ELR (cell line): ENCODE measurements at regions not wholly inside any gene's neighbourhood (a gene's known extent, or its start where the extent isn't known, plus 50 kb on each side); places are given as distances from the start of the nearest gene placed in this dataset.
A peak's percentile ranks its signal among the peaks of the same experiment; 100 is the strongest.

Source experiments
- DNase-seq: peaks from one replicate; pipeline ENCODE4 v3.0.0-alpha.2; 2015; ENCODE audit warnings: low read depth

DNA sequence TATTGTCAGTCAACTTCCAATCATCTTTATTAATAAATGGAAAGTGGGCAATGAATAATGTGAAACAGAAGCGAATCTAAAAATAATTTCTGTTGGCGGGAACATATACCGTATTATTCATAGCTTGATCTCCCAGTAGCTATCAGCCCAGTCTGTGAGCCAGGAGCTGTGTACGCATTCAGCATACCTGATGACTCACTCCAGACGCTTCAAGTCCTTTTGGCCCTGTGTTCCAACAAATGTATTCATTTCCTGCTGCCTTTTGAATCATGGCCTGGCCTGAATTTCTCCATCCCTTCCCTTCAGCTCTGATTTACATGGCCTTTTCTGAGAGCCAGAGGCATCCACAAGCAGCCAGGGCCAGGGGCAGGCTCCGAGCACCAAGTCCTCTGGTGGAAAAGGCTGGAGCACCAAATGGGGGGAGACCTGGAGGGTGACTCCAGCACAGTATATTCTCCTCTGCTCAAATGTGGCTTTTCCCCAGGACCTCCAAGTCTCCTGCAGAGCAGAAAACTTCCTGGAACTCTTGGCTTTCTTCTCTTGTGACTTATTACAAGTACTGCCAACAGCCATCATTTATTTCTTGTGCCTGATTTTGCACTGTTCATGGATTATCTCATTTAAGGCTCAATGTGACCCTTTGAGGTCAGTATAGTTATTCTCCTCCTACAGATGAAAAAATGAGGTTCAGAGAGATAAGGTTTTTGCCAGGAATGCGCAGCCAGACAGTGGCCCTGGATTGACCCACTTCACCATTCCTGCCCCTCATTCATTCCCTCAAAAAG is 108.7 kb downstream of the EN1 start:
- DNase-seq: peak; percentile 95

DNA sequence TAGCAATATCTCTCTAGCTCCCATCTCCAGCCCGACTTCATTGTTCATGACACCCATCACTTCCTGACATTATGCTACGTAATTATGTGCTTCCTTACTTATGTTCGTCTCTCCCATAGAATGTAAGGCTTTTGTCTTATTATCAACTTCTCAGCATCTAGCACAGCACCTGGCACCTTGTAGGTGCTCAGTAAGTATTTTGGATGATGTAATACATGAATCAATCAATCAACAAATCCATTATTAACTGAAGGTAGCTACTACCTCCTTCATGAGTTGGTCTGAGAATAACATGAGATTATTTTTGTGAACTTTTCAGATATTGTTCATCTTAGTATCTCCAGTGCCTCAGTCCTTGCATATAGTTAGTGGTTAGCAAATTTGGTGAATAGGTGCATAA is 109.3 kb downstream of the EN1 start:
- no peak for DNase-seq

DNA sequence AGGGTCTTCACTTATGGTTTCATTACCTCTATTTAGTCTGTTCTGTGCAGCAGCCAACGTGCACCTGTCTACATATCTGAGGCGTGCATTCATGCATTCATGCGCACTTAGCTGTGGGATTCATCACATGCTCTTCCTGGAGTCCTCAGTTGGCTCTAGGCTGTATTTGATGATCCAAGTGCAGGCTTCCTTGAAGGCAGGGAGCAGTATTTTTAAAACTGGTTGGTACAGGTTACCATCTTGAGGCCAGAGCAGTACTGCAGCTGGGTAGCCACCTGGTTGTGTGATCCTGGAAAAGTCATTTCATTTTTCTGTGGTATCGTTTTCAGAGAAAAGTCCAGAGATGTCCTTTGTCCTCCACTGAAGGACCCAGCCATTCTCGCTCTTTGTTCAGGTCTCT is 109.8 kb downstream of the EN1 start:
- DNase-seq: no peak

DNA sequence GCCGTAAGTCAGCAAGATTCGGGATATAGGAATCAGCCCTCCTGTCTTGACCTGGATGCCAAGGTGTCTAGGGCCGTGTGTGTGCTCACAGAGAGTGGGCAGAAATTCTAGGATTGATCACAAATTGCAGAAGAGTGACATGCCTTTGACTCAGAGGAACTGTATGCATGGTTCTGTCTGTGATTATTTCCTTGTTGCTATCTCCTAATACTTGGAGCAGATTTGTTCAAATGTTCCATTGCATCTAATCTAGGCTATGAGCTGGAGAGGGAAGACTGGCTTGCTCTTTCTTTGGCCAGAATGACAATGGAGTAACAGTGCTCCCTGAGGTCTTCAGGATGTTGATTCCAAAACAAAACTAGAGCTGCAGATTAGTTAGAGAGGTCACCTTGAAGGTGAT is 115.0 kb downstream of the EN1 start:
- no peak for DNase-seq

DNA sequence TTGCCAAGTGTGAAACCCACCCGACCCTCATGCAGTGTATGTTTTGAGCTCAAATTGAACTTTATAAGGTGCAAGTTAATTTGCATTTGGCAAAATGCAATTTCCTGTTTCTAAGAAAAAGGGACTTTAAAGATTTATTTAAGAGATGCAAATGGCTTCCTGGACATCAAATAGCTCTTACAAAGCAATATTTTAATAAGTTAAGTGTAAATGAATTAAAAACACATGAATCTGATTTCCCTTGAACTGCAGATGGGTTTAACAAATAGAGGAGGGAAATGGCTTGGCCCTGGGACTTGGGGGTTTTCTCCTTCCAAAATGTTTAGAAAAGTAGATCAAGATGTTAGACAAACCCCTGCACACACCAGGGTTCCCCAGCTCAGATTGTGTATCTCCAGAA is 116.0 kb downstream of the EN1 start:
- DNase-seq: no peak

DNA sequence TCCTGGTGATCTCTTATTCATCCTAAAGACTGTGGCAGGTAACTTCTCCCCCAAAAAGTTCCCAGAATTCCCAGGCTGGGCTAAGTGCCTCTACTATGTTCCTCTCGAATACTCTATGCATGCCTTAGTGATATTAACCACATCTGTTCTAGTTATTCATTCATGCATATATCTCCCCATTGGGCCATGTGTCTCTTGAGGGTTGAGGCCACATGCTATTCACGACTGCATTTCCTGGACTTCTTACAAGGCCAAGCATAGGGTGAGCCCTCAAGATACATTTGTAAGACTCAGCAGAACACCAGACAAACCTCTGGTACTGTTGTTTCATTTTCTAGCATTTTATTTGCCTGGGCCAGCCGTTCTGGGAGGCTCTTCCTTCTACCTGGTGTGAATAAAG is 117.0 kb downstream of the EN1 start:
- DNase-seq: no peak

DNA sequence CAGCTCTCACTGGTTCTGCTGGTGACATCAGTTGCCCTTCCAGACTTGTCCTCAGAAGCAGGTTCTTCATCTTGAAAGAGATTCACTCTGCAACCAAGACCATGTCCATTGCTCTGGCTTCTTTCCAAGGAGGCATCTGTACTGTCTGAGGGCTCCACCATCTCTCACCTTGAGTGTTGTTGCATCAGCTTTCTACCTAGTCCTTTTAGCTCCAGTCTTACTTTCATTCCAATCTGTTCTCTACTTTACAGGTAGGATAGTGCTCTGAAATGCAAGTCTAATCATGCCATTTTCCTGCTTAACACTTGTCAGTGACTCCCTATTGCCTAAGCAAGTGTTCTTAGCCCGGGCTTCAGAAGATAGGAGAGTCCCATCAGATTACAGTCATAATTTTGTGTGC is 117.7 kb downstream of the EN1 start:
- DNase-seq: no peak

DNA sequence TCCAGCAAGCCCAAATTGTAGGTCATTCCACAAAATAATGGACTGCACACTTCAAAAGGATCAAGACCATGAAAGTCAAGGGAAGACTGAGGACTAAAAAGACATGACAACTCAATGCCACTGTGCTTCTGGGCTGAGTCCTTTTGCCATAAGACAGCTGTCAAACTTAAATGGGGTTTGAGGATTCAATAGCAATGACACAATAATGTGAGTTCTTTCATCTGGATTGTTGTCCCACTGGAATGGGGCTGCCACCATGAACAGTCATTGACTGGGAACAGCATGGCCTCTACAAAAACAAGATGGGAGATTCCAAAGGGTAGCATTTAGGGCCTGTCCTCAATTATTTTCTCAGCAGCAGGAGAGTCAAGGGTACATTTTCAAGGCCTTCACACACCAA is 118.5 kb downstream of the EN1 start:
- no peak for DNase-seq

DNA sequence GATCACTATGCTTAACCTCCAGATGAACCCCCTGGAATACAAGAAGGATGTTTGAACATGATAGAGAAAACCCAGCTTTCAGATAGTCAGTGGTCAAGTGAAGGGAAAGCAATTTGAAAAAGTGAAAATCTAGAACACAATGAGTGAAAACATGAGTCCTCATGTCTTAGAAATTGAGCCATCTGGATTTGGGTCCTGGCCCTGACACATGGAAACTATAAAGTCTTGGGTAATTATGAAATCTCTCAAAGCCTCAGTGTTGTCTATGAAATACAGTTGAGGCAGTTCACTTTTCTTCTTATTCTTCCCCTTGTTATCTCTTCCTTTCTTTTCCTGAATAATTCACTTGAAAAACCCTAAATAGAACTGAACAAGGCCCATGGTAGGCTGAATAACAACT is 120.6 kb downstream of the EN1 start:
- no peak for DNase-seq

DNA sequence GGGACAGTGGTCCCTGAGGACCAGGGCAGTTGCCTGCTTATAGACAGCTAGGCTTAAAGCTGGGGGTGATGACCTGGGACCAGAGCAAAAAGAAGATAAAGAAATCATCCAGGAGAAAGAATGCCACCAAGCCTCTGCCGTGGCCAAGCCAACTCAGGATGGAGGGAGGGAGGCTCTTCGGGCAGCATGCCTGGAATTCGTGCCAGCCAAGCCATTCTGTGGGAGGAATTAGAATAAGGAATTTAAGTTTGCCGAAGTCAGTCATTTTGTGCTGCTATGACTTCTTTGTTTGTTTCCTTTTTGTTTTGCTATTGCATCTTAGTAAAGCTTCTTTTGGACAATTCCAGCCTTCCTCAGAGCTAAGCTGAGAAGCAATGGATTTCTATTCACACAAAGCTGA is 124.1 kb downstream of the EN1 start:
- no peak for DNase-seq

DNA sequence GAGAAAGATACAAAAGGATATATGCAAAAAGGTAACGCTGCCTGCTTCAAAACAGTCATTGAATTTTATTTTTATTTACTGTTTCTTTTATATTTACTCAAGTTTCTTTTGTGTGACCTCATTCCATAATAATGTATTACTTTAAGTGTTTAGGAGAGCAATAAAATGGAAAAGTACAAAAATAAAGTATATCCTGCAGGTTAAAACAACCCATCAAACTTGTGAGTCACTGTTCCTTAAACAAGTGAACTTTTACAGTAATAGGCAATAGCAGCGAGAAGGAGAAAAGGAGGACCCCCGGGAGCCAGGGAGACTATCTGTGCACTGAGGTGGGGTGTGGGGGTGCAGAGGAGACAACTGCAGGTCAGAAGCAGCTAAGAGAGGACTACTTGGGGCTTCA is 124.5 kb downstream of the EN1 start:
- no peak for DNase-seq

DNA sequence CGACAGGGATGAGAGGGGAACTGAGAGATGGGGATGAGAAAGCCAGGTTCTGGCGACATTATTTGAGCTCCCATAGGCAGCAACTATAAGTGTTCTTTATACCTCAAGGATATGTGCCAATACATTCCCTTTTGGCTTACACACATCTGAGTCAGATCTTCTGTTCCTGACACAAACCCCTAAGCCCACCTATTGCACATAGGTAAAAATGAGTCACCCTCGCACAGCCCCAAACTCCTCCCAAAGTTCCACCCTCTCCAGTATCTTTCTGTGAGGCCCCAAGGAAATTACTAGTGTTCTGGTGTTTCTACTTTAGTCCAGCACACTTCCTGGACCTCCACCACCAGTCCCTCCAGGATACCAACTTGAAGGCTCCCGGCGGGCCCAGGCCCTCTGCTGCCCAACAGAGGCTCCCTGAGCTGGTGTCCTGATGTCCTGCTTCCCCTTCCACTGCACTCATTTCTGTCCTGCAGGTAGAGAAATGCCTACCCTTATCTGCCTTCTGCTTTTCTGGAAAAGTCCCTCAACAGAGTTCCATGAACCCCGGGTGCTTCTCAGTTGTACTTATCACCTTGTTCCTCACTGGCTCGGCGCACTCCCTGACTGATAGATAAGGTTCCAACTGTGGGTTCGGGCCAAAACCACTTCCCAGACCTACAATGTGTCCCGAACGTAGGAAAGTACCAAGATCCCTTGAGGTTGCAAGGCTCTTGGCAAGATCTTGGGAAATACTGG is 125.5 kb downstream of the EN1 start:
- no peak for DNase-seq

DNA sequence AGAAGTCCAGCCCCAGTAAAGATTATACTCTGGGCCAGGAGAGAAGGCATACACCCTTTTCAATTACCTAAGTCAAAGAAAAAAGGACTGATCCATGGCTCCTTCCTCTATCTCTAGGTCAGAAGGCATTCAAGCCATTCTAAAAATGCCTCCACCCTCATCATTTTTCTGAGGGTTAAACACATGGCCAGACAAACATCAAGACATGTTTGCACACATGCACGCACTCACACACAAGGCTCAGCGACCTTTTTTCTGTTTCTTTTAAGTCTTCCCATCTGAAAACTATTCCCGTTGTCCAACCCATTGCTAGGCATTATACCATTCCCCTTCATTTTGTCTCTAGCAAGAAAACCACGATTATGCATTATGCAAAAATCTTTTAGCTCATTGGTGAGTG is 126.6 kb downstream of the EN1 start:
- no peak for DNase-seq

DNA sequence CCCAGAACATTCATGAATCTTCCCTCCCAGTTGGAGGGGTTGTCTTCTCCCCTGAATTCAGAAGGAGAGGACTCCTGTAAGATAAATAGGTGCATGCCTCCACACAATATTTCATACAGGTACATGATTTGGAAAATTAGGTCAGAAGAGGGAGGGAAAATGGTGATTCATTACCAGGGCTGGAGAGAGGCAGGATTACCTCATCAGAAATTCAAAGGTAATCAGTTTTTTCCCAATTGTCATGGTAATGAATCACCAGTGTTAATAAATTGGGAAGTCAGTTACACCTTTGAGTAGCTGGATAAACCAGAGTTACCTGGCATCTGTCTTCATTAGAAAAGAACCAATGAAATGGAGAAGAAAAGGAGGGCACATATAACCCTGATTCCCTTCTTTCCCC is 128.5 kb downstream of the EN1 start:
- no peak for DNase-seq

DNA sequence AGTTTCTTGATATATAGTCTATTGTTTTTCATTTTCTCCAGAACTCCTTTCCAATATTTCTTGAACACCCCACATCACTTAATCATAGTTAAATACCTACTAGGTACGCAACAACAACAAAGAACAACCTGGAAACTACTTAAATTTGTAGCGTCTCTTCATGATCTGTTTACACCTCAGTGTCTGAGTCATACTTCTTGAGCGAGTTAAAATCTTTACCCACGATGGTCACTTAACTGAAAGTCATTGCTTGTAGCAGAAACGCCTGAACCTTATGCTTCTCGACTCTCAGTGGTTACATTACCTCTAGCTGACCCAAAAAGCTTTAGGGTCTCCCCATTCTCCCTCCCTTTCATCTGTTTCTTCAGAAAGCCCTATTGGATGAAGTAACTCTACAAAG is 131.3 kb downstream of the EN1 start:
- DNase-seq: no peak

DNA sequence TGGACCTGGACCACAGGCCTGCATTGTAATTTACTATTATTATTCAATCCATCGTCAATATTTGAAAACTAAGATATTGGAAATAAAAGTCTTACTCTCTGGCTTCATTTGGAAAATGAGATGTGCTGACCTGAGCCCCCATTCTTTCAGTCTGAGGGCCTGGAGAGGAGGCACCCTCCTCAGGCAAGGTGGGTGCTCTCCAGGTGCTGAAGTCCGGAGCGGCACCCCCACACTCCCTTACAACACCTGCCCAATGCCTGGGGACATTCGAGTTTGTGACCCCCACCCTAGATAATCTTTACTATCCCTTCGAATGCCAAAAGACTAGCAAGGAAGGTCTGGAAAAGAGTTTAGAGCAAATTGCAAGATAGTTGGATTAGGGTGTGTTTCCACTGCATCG is 133.3 kb downstream of the EN1 start:
- DNase-seq: no peak

DNA sequence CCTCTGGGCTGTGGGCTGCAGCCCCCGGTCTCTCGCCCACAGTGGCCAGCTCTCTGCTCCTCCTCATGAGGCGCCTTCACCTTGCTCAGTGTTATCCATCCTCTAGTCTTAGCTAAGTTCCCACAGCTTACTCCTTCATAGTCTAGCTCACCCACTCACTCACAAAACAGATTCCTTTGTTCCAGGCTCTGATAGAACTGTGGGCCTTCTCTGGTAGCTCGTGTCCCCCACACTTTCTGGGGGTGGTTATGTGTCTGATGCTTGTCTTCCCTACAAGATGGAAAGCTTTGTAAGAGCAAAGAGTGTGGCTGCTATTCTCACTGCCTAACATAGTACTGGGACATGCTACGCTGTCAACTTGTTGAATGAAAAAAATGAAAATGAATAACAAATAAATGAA is 135.8 kb downstream of the EN1 start:
- no peak for DNase-seq

DNA sequence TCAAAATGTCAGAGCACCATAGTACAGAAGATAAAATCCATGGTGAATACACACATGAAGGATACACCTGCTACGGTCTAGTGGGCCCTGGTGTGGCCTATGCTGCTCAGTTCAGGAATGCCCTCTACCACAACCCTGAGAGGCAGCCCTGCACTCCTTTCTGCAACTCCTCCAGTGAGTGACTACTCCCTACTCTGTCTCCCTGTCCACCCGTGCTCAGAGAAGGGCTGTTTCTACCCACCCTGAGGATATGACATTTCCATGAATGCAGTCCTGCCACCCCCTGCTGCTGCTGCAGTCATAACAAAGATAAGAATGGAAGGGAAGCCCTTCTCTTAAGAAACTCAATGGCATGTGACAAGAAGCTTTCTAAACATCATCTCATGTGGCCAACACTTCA is 137.0 kb downstream of the EN1 start:
- DNase-seq: no peak

DNA sequence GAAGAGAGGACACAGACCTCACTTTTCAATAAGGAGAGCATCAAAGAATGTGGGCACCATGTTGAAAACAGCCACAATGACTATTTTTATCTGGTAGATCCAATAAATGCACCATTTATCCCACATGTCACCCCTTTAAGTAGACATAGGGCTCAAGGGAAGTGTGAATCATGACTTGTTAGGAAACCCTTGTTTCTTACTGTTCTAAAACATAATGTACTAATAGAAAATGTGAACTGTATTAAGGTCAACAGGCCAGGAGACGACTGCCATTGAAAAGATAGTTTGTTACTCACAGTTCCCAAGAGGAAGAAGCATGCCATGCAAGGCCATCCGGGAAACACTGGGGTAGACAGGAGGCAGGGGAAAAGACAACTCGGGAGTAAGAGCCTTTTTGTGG is 137.7 kb downstream of the EN1 start:
- DNase-seq: no peak

DNA sequence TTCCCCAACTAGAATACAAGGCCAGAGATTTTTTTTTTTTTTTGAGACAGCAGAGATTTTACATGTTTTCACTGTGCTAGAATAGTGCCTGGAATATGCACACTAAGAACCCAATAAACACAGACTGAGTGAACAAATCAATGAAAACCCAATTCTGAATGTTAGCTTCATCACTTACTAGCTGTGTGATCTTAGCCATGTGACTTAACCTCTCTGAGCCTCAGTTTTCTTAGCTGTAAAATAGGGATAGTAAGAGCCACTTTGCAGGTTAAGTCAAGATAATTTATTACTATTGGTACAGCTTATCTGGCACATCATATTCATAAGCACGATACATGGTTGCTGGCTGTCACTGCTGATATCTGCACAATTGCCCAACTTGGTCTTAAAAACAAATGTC is 140.6 kb downstream of the EN1 start:
- no peak for DNase-seq

DNA sequence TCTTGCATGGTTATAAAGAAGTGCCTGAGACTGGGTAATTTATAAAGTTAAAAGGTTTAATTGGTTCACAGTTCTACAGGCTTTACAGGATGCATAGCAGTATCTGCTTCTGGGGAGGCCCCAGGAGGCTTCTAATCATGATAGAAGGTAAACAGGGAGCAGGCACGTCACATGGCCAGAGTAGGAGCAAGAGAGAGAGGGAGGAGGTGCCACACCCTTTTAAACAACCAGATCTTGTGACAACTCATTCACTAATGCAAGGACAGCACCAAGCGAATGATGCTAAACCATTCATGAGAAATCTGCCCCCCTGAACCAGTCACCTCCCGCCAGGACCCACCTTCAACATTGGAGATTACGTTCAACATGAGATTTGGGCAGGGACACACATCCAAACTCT is 141.1 kb downstream of the EN1 start:
- DNase-seq: no peak

DNA sequence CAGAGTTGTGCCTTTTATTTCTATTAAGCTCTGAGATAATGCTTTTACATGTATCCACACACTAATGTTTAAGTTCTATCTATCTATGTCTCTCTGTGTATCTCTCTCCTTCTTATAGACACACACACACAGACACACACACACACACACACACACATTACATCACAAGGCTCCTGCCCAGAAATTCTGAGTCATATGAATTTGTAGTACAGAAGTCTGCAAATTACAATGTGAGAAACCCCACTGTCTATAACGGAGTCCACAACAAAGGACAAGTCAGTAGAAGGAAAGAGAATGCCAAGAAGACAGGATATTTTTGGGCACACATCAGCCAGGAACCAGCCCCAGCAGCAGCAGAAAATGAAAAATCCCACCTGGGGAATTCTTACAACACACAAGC is 142.4 kb downstream of the EN1 start:
- no peak for DNase-seq

DNA sequence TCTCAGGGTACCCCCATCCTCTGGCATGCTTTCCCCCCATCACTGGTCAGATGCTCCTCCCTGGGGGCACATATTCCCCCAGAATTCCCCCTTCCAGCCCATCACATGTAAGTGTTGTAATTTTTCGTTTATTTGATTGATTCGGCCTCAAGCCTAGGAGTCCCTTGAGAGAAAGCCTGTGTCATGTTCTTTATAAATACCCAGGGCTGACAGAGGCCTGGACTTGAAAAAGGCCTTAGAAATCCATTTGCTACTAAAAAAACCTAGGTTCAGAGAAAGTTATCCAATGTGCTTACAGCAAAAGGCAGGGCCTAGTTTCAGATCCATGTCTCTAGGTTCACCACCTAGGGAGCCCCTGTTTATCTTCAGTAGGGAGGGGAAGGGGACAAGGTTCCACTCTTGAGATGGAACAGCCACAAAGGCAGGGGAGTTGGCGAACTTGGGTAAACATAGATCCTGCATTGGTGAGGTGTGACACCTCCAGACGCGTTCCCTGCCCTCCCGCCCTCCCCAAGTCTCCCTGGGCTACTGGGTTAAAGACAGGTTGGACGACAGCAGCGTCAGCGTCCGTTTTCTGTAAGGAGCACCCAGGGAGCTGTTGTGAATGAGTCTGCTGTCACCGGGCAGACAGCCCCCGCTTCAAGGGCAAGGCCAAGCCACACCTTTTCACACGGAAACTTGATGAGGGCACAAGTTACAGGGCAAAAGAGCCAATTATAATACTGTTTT is 147.8 kb downstream of the EN1 start:
- no peak for DNase-seq
